NCI-H2081 (cell line): ENCODE measurements at regions not wholly inside any gene's neighbourhood (a gene's known extent, or its start where the extent isn't known, plus 50 kb on each side); places are given as distances from the start of the nearest gene placed in this dataset.
A peak's percentile ranks its signal among the peaks of the same experiment; 100 is the strongest.

Experiments
- DNase-seq, 2 experiments: peaks; one replicate each; lab custom pipeline; 2025; lab: John Stamatoyannopoulos, UW

DNA sequence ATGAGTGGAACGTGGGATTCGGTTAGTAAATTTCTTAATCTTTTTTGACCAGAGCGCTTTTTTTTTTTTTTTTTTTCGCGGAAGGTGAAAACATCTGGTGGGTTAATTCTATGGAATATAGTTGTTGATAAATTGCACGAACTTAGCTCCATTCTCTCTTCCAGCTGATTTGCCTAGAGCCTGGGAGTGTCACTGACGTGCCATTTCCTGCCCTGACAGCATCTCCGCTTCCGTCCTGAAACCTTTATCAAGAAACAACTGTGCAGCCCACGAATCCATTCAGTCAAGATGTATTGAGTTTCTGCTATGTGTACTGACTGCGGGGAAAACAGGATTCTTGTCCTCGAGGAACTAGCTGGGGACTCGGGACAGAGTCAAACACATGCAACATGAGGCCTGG lies 59.5 kb upstream of the TGM3 start:
- DNase-seq = peak in 1 of 2 experiments; percentile 5

DNA sequence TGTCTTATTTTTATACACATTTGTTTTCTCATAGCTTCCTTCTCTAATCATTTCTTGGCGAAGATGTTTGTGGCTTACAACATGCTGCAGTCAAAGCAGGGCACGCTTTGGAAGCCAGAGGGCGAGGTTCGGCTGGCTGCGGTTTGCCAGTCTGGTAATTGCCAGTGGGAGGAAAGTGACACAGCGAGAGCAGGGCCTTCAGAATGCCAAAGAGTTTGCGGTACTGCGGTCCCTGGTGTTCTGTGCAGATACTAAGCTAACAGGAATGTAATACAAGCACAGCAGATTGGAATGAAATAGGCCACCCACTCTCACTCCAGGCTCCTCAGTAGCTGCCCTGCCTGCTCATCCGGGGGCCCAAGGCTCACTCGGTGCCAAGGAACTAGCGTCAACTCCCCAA lies 58.7 kb upstream of the TGM3 start:
- no peak for DNase-seq

DNA sequence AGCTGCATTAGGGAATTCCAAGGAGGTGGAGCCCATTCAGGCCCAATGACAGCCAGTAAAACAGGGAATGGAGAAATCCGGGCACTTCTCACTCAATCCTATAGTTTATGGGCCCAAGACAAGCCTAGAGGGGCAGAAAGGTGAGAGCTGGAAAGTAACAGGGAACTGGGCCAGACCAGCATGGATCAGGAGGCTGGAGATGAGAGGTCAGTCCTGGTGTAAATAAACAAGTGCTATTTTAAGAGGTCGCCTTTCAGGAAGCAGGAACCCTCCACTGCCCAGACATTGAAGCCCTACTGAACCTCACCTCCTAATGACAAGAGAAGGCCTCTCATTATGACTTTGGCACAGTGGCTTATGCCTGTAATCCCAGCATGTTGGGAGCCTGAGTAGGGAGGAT lies 57.2 kb upstream of the TGM3 start:
- DNase-seq = no peak

DNA sequence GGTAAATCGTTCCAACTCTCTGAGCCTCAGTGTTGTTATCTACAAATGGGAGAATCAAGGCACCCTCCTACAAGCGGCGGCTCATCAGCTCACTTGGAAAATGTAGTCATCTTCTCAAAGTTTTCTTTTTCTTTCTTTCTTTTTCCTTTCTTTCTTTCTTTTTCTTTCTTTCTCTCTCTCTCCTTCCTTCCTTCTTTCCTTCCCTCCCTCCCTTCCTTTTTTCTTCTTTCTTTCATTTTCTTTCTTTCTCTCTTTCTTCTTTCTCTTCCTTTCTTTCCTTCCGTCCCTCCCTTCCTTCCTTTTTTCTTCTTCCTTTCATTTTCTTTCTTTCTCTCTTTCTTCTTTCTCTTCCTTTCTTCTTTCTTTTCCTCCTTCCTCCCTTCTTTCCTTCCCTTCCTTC lies 55.0 kb upstream of the TGM3 start:
- DNase-seq = no peak

DNA sequence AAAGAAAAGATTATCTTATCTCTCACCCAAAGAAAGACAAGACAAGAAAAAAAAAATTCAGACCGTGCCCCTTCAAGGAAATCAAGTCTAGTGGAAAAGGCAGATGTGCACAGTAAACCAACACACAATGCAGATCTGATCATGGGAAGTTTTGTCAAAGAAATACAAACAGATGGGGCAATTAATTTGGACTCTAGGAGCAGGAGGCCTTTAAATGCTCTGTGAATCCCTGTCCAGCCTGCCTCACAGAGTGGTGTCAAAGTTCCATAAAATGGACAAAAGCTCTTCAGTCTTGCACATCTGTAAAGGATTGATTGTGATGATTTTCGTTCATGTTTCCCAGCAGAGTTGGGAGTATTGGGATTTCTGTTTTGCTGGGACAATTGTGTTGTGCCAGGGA lies 53.1 kb upstream of the TGM3 start:
- DNase-seq = no peak

DNA sequence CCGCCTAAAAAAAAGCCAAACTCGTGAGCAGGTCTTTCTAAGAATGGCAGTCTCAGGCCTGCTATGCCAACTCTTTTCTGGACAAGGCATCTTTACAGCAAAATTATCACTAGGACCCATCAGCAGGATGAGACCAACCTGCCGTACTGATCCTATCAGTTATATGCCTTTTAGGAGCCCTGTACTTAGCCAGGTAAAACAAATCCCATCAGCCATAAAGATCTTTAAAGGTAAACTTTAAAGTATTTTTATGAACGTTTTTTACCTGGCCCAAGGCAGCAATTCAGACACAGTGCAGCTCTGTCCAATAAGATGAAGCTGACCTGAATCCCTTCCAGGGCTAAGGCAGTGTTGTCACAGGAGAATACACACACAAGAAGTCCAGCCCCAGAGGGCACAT lies 51.3 kb upstream of the TGM3 start:
- DNase-seq = no peak

DNA sequence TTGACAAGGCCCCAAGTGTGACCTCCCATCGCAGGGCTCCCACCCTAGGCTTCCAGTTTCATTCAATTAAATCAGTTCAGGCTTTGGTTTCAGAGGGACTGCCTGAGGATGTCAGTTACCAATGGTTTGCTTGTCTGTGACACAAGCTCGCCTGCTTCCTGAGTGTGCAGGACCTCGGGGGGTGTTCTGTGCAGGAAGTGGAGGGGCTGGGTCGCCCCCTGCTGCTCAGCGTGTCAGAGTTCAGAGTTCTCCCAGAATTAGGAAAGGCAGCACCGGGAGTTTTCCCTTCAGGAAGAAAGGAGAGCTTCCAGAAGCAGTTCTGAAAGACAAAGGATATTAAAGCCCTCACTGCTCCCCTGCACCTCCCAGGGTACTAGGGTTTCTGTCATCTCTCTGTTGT lies 50.8 kb upstream of the TGM3 start:
- DNase-seq = no peak

DNA sequence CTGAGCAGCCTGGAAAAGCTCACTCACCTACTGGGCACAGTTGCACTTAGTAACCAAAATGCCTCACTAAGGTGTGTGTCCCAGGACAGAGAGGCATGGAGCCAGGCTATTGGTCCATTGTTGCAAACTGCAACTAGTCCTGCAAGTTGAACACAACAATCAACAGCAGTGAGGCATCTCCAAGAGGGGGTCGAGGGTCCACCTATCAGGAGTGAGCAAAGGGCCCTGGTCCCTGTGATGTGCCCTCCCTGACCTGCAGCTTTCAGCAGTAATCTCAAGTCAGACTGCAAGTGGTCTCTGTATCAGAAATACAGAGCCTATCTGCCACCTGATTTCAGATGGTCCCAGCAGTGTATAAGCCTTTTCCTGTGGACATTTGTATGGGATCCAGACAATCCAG lies 50.2 kb upstream of the TGM3 start:
- no peak for DNase-seq
